ENCODE measurements at regions not wholly inside any gene's neighbourhood (a gene's known extent, or its start where the extent isn't known, plus 50 kb on each side); places are given as distances from the start of the nearest gene placed in this dataset.

DNA sequence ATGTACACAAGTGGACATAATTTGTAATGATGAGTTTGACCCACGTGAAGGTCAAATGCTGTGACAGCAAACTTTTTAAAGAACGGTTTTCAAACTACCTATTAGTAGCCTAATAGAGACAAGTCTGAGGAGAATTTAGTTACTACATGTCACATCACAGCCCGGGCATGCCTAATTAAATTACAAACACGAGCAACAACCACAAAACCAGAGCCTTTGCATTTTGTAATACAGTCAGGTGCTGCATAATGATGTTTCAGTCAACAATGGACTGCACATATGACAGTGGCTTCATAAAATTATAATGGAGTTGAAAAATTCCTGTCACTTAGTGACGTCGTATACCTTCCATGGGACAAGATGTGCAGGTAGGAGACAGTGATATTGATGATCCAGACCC lies 274.5 kb downstream of the DACT1 start:
- H3K4me3 ChIP-seq (ENCODE audit: control insufficient read depth, low read depth, low read length) = no peak overlapping the region
- DNase-seq (ENCODE audit: low read depth) = no peak
- TF ChIP-seq, protein P1, sequence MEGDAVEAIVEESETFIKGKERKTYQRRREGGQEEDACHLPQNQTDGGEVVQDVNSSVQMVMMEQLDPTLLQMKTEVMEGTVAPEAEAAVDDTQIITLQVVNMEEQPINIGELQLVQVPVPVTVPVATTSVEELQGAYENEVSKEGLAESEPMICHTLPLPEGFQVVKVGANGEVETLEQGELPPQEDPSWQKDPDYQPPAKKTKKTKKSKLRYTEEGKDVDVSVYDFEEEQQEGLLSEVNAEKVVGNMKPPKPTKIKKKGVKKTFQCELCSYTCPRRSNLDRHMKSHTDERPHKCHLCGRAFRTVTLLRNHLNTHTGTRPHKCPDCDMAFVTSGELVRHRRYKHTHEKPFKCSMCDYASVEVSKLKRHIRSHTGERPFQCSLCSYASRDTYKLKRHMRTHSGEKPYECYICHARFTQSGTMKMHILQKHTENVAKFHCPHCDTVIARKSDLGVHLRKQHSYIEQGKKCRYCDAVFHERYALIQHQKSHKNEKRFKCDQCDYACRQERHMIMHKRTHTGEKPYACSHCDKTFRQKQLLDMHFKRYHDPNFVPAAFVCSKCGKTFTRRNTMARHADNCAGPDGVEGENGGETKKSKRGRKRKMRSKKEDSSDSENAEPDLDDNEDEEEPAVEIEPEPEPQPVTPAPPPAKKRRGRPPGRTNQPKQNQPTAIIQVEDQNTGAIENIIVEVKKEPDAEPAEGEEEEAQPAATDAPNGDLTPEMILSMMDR (IDR thresholded peaks at IDR 0.05; ENCODE audit: control insufficient read depth, insufficient read depth, low read depth, low read length, missing control alignments) = no peak

DNA sequence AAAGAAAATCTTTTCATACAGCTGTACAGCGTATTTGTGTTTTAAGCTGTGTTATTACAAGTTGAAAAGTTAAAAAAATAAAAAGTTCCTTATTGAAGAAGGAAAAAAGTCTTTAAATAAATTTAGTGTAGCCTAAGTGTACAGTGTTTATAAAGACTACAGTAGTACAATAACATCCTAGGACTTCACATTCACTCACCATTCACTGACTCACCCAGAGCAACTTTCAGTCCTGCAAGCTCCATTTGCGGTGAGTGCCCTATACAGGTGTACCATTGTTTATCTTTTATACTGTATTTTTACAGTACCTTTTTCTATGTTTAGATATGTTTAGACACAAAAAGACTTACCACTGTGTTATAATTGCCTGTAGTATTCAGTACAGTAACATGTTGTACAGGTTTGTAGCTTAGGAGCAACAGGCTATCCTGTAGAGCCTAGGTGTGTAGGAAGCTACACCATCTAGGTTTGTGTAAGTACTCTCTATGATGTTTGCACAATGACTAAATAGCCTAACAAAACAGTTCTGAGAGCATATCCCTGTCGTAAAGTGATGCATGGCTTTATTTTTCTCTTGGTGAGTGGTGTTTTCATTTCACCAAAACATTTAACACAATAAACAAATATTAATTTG lies 275.2 kb downstream of the DACT1 start:
- H3K4me3 ChIP-seq (ENCODE audit: control insufficient read depth, low read depth, low read length) = no peak overlapping the region
- TF ChIP-seq, protein P1 (IDR thresholded peaks at IDR 0.05; ENCODE audit: control insufficient read depth, insufficient read depth, low read depth, low read length, missing control alignments) = no peak
- DNase-seq (ENCODE audit: low read depth) = no peak

DNA sequence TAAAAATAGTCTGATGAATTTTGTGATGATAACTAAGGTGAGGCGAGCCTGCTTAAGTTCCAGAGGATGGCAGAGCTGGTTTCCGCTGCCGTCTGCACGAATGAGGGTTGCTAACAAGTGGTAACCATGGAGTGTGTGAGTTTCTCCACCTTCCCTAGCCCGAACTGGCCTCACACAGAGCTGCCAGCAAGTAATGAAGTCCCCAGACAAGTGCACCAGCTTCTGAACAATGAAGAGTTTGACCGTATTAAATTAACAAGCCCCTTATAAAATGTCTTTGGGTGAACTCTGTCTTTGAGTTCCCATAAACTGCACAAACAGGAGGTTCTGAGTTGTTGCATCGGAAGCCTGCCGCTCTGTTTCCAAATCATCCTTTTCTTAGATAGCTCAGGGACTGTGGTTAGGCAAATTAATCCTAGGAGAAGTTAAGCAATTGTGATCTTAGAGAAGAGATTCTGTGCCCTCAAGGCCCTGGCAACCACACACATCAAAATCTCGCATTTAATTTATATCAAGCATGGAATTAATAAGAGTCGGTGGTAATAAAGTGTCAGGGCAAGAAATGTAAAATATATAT lies 274.1 kb upstream of the DAAM1 start:
- TF ChIP-seq, protein P1 (IDR thresholded peaks at IDR 0.05; ENCODE audit: control insufficient read depth, insufficient read depth, low read depth, low read length, missing control alignments) = no peak
- no peak for DNase-seq (ENCODE audit: low read depth)
- no peak overlapping the region for H3K4me3 ChIP-seq (ENCODE audit: control insufficient read depth, low read depth, low read length)

DNA sequence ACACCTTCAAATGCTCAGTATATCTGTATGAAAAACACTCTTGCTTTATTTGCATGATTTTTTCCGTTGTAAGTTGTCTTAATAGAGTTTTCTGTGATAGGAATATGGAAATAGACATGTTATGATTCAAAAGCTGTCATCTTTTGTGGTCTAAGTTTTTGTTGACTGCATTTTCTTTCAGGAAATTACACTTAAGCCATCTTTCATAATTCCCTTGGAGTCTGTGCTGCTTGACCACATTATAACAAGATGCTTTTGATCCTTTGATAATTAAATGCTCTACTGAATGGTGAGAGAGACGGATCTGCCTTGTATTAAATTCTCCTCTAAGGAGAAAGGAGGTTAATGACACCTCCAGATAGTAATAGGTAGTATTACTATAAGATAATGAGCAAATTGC lies 272.8 kb upstream of the DAAM1 start:
- TF ChIP-seq, protein P1 (IDR thresholded peaks at IDR 0.05; ENCODE audit: control insufficient read depth, insufficient read depth, low read depth, low read length, missing control alignments) = no peak
- H3K4me3 ChIP-seq (ENCODE audit: control insufficient read depth, low read depth, low read length) = no peak overlapping the region
- DNase-seq (ENCODE audit: low read depth) = no peak

DNA sequence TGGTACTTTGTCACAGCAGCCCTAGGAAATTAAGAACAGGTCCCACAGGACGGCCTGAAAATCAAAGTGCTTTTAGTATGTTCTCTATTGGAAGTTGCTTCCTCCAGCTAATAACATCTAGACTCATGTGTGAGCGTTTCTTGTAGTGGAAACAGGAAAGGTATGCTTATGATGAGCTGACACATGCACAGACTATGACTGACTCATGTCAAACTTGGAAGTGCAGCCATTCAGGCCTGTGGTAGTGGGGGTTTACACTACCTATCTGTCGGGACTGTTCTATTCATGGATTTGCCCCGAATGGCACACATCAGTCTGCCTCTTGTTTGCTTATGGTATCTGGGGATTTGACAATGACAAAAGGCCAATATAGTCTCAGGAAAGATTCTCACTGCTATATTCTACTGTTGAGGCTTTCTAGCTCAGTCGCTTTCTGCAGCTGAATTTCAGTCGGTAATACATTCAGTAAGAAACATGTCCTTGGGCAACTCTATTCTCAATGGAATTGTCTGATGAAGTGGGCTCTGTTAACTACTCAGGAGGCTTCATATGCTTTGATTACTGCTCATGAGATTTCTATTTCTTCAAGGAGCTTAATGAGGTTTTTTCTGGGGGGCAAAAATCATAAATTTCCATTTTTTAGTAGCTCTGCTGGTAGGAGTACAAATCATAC lies 270.3 kb upstream of the DAAM1 start:
- DNase-seq (ENCODE audit: low read depth) = no peak
- H3K4me3 ChIP-seq (ENCODE audit: control insufficient read depth, low read depth, low read length) = no peak overlapping the region
- TF ChIP-seq, protein P1 (IDR thresholded peaks at IDR 0.05; ENCODE audit: control insufficient read depth, insufficient read depth, low read depth, low read length, missing control alignments) = no peak

DNA sequence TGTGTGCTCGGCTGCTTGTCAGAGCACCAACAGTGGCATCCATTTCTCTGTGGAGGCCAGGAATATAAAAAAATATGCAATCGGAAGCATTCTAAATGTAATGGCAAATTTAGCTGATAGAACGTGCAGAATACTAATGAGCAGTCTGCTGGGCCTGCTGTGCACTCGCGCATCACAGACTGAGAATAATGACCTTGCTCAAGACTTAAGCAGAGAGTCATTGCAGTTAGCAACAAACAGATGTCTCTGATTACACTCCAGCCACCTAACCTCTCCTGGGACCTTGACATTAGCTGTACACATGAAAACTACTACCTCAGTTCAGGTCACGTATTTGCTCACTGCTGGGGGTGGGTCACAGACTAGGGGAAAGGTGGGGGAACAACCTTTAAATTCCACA lies 269.2 kb upstream of the DAAM1 start:
- TF ChIP-seq, protein P1 (IDR thresholded peaks at IDR 0.05; ENCODE audit: control insufficient read depth, insufficient read depth, low read depth, low read length, missing control alignments) = no peak
- DNase-seq (ENCODE audit: low read depth) = no peak

More for the DNA sequence above, 269.2 kb upstream of the DAAM1 start:
- H3K4me3 ChIP-seq (ENCODE audit: control insufficient read depth, low read depth, low read length) = no peak overlapping the region
